CD4-positive, alpha-beta T cell treated with Interleukin-6 for 4 hours (primary cell): ENCODE measurements at regions not wholly inside any gene's neighbourhood (a gene's known extent, or its start where the extent isn't known, plus 50 kb on each side); places are given as distances from the start of the nearest gene placed in this dataset.
"Not testable (repeated sequence)": the region's sequence is repeated elsewhere in the genome, so short reads cannot be mapped to it uniquely, and the experiment has no call there.

Experiments
- DNase-seq: peaks from one replicate; pipeline ENCODE4 v3.0.0-alpha.2; 2020; ENCODE audit warnings: mixed read lengths

GRCh38 chr21:27393726-27394125 is 426.8 kb upstream of the ADAMTS5 start:
- DNase-seq: no peak

GRCh38 chr21:27391990-27392389 is 425.1 kb upstream of the ADAMTS5 start:
- no peak for DNase-seq

- DNase-seq: no peak
Measured at GRCh38 chr21:27390384-27390783, 423.5 kb upstream of the ADAMTS5 start.

GRCh38 chr21:27388825-27389224 is 421.9 kb upstream of the ADAMTS5 start:
- DNase-seq: no peak

GRCh38 chr21:27382404-27382803 is 415.5 kb upstream of the ADAMTS5 start:
- no peak for DNase-seq

GRCh38 chr21:27380303-27380702 is 413.4 kb upstream of the ADAMTS5 start:
- no peak for DNase-seq

- DNase-seq: no peak
Measured at GRCh38 chr21:27379354-27379753, 412.5 kb upstream of the ADAMTS5 start.

- DNase-seq: no peak
Measured at GRCh38 chr21:27372381-27372780, 405.5 kb upstream of the ADAMTS5 start.

GRCh38 chr21:27371975-27372331 is 405.1 kb upstream of the ADAMTS5 start:
- no peak for DNase-seq

- no peak for DNase-seq
Measured at GRCh38 chr21:27371115-27371974, 404.5 kb upstream of the ADAMTS5 start.

- no peak for DNase-seq
Measured at GRCh38 chr21:27369978-27370571, 403.2 kb upstream of the ADAMTS5 start.

GRCh38 chr21:27369234-27369633 is 402.3 kb upstream of the ADAMTS5 start:
- no peak for DNase-seq

GRCh38 chr21:27366646-27367235 is 399.9 kb upstream of the ADAMTS5 start:
- DNase-seq: no peak

- DNase-seq: no peak
Measured at GRCh38 chr21:27366036-27366435, 399.1 kb upstream of the ADAMTS5 start.

GRCh38 chr21:27365394-27365793 is 398.5 kb upstream of the ADAMTS5 start:
- no peak for DNase-seq

- no peak for DNase-seq
Measured at GRCh38 chr21:27363719-27364477, 397.0 kb upstream of the ADAMTS5 start.

GRCh38 chr21:27362249-27362648 is 395.4 kb upstream of the ADAMTS5 start:
- DNase-seq: no peak

- no peak for DNase-seq
Measured at GRCh38 chr21:27359141-27359540, 392.3 kb upstream of the ADAMTS5 start.

GRCh38 chr21:27352885-27353284 is 386.0 kb upstream of the ADAMTS5 start:
- DNase-seq: no peak

GRCh38 chr21:27346041-27346448 is 379.2 kb upstream of the ADAMTS5 start:
- DNase-seq: no peak

GRCh38 chr21:27339902-27340301 is 373.0 kb upstream of the ADAMTS5 start:
- no peak for DNase-seq

- not testable (repeated sequence) for DNase-seq
Measured at GRCh38 chr21:27338007-27338406, 371.1 kb upstream of the ADAMTS5 start.

- no peak for DNase-seq
Measured at GRCh38 chr21:27333096-27333495, 366.2 kb upstream of the ADAMTS5 start.
